ENCODE measurements at regions not wholly inside any gene's neighbourhood (a gene's known extent, or its start where the extent isn't known, plus 50 kb on each side); places are given as distances from the start of the nearest gene placed in this dataset.

DNA sequence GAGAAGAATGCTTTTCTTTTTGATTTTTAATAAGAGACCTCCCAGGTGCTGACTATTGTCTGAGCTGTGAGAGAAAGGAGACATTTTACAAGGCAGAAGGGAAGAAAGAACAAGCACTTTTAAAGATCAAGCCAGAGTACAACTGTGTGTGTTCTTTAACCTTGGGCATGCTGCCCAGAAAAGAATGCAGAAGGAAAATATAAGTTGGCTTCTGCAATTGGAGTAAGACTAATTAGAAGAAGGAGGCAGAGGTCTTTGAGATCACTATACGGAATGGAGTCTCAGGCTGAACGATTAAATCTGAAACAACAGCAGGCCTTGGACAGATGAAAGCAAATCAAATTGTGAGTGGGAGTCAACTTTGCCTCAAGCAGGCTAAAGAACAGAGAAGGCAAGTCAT, 230.5 kb downstream of the ATP23 start:
- TF ChIP-seq, protein P1, sequence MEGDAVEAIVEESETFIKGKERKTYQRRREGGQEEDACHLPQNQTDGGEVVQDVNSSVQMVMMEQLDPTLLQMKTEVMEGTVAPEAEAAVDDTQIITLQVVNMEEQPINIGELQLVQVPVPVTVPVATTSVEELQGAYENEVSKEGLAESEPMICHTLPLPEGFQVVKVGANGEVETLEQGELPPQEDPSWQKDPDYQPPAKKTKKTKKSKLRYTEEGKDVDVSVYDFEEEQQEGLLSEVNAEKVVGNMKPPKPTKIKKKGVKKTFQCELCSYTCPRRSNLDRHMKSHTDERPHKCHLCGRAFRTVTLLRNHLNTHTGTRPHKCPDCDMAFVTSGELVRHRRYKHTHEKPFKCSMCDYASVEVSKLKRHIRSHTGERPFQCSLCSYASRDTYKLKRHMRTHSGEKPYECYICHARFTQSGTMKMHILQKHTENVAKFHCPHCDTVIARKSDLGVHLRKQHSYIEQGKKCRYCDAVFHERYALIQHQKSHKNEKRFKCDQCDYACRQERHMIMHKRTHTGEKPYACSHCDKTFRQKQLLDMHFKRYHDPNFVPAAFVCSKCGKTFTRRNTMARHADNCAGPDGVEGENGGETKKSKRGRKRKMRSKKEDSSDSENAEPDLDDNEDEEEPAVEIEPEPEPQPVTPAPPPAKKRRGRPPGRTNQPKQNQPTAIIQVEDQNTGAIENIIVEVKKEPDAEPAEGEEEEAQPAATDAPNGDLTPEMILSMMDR (IDR thresholded peaks at IDR 0.05 in 8 of 11, conservative IDR thresholded peaks at IDR 0.05 in 3 of 11), result no peak
- TF ChIP-seq POLR2A (IDR thresholded peaks at IDR 0.05), result no peak
- TF ChIP-seq POLR2AphosphoS5 (IDR thresholded peaks at IDR 0.05), result no peak

Data from spleen (tissue), 7 donors.